BLaER1 (cell line): ENCODE measurements at regions not wholly inside any gene's neighbourhood (a gene's known extent, or its start where the extent isn't known, plus 50 kb on each side); places are given as distances from the start of the nearest gene placed in this dataset.

Source experiments
- H3K27ac ChIP-seq: shearing (Covaris generic); formaldehyde crosslinking; 2 replicates; pipeline ENCODE4 v1.8.1; 2022
- H3K27me3 ChIP-seq: shearing (Covaris generic); formaldehyde crosslinking; 2 replicates; pipeline ENCODE4 v1.8.1; 2022
- H3K36me3 ChIP-seq: shearing (Covaris generic); formaldehyde crosslinking; 2 replicates; pipeline ENCODE4 v1.8.1; 2022
- H3K4me1 ChIP-seq: shearing (Covaris generic); formaldehyde crosslinking; 2 replicates; pipeline ENCODE4 v1.8.1; 2022
- H3K4me2 ChIP-seq: shearing (Covaris generic); formaldehyde crosslinking; 2 replicates; pipeline ENCODE4 v1.8.1; 2022
- H3K4me3 ChIP-seq: shearing (Covaris generic); formaldehyde crosslinking; 2 replicates; pipeline ENCODE4 v1.8.1; 2022
- H3K9ac ChIP-seq: shearing (Covaris generic); formaldehyde crosslinking; 2 replicates; pipeline ENCODE4 v1.8.1; 2022
- H3K9me3 ChIP-seq: shearing (Covaris generic); formaldehyde crosslinking; 2 replicates; pipeline ENCODE4 v1.8.1; 2022
- H4K20me1 ChIP-seq: shearing (Covaris generic); formaldehyde crosslinking; 2 replicates; pipeline ENCODE4 v1.8.1; 2022
- Cebpa-rat ChIP-seq: shearing (Covaris generic); IDR thresholded peaks from 2 replicates; pipeline ENCODE4 v1.8.1; 2022

- H3K4me1 ChIP-seq = no peaks in the 10 kb centered on the region
- H4K20me1 ChIP-seq = no peaks in the 10 kb centered on the region
- H3K4me2 ChIP-seq = no peak overlapping the region
- H3K36me3 ChIP-seq = no peaks in the 10 kb centered on the region
- H3K9me3 ChIP-seq = no peaks in the 10 kb centered on the region
- no peak overlapping the region for H3K27ac ChIP-seq
- TF ChIP-seq Cebpa-rat = no peak
- no peak overlapping the region for H3K9ac ChIP-seq
- no peak overlapping the region for H3K4me3 ChIP-seq
- no peaks in the 10 kb centered on the region for H3K27me3 ChIP-seq
These were observed 360.3 kb upstream of the PDGFD start for GRCh38 chr11:104524254-104524653.

GRCh38 chr11:104523611-104524010, 359.7 kb upstream of the PDGFD start:
- Histone ChIP-seq H3K9ac (no peak overlapping the region), H3K4me1 (no peaks in the 10 kb centered on the region), H3K4me3 (no peak overlapping the region), H4K20me1 (no peaks in the 10 kb centered on the region), H3K27ac (no peak overlapping the region), H3K27me3 (no peaks in the 10 kb centered on the region), H3K36me3 (no peaks in the 10 kb centered on the region), H3K9me3 (no peaks in the 10 kb centered on the region), H3K4me2 (no peak overlapping the region)
- TF ChIP-seq Cebpa-rat = no peak

- H3K9me3 ChIP-seq = no peaks in the 10 kb centered on the region
- no peaks in the 10 kb centered on the region for H3K36me3 ChIP-seq
- H3K4me2 ChIP-seq = no peak overlapping the region
- no peak for TF ChIP-seq Cebpa-rat
- H3K4me3 ChIP-seq = no peak overlapping the region
- H3K9ac ChIP-seq = no peak overlapping the region
- no peaks in the 10 kb centered on the region for H3K4me1 ChIP-seq
- no peaks in the 10 kb centered on the region for H4K20me1 ChIP-seq
- H3K27me3 ChIP-seq = no peaks in the 10 kb centered on the region
- H3K27ac ChIP-seq = no peak overlapping the region
These were observed 358.7 kb upstream of the PDGFD start for GRCh38 chr11:104522650-104523049.

GRCh38 chr11:104522123-104522522, 358.2 kb upstream of the PDGFD start:
- Histone ChIP-seq H3K4me1 (no peaks in the 10 kb centered on the region), H3K4me2 (no peak overlapping the region), H3K9me3 (no peaks in the 10 kb centered on the region), H3K4me3 (no peak overlapping the region), H3K27ac (no peak overlapping the region), H4K20me1 (no peaks in the 10 kb centered on the region), H3K27me3 (no peaks in the 10 kb centered on the region), H3K9ac (no peak overlapping the region), H3K36me3 (no peaks in the 10 kb centered on the region)
- no peak for TF ChIP-seq Cebpa-rat

- Histone ChIP-seq H3K4me2 (no peak overlapping the region), H4K20me1 (no peaks in the 10 kb centered on the region), H3K36me3 (no peaks in the 10 kb centered on the region), H3K27ac (no peak overlapping the region), H3K9me3 (no peaks in the 10 kb centered on the region), H3K4me3 (no peak overlapping the region), H3K9ac (no peak overlapping the region), H3K27me3 (no peaks in the 10 kb centered on the region), H3K4me1 (no peaks in the 10 kb centered on the region)
- TF ChIP-seq Cebpa-rat = no peak
These were observed 346.2 kb upstream of the PDGFD start for GRCh38 chr11:104510169-104510568.

- Histone ChIP-seq H4K20me1 (no peaks in the 10 kb centered on the region), H3K4me1 (no peaks in the 10 kb centered on the region), H3K4me2 (no peak overlapping the region), H3K9me3 (peaks cover 51% of the 10 kb centered on the region), H3K4me3 (no peak overlapping the region), H3K27me3 (no peaks in the 10 kb centered on the region), H3K36me3 (no peaks in the 10 kb centered on the region), H3K9ac (no peak overlapping the region), H3K27ac (no peak overlapping the region)
- no peak for TF ChIP-seq Cebpa-rat
These were observed 326.2 kb upstream of the PDGFD start for GRCh38 chr11:104490182-104490581.

GRCh38 chr11:104488561-104488960, 324.6 kb upstream of the PDGFD start:
- H3K4me3 ChIP-seq = no peak overlapping the region
- H3K27ac ChIP-seq = no peak overlapping the region
- H3K27me3 ChIP-seq = no peaks in the 10 kb centered on the region
- no peaks in the 10 kb centered on the region for H4K20me1 ChIP-seq
- peaks cover 44% of the 10 kb centered on the region for H3K9me3 ChIP-seq
- H3K4me2 ChIP-seq = no peak overlapping the region
- H3K4me1 ChIP-seq = no peaks in the 10 kb centered on the region
- no peaks in the 10 kb centered on the region for H3K36me3 ChIP-seq
- TF ChIP-seq Cebpa-rat = no peak
- H3K9ac ChIP-seq = no peak overlapping the region

GRCh38 chr11:104487046-104487806, 323.3 kb upstream of the PDGFD start:
- no peak overlapping the region for H3K27ac ChIP-seq
- H4K20me1 ChIP-seq = no peaks in the 10 kb centered on the region
- H3K9ac ChIP-seq = no peak overlapping the region
- no peaks in the 10 kb centered on the region for H3K4me1 ChIP-seq
- TF ChIP-seq Cebpa-rat = no peak
- no peaks in the 10 kb centered on the region for H3K27me3 ChIP-seq
- no peak overlapping the region for H3K4me3 ChIP-seq
- H3K36me3 ChIP-seq = no peaks in the 10 kb centered on the region
- no peak overlapping the region for H3K4me2 ChIP-seq
- peaks cover 33% of the 10 kb centered on the region for H3K9me3 ChIP-seq

GRCh38 chr11:104484804-104485554, 321.0 kb upstream of the PDGFD start:
- no peaks in the 10 kb centered on the region for H3K36me3 ChIP-seq
- no peak overlapping the region for H3K4me2 ChIP-seq
- H3K27ac ChIP-seq = no peak overlapping the region
- H3K4me3 ChIP-seq = no peak overlapping the region
- H3K9me3 ChIP-seq = peaks cover 11% of the 10 kb centered on the region
- H3K27me3 ChIP-seq = no peaks in the 10 kb centered on the region
- H4K20me1 ChIP-seq = no peaks in the 10 kb centered on the region
- no peak overlapping the region for H3K9ac ChIP-seq
- no peak for TF ChIP-seq Cebpa-rat
- H3K4me1 ChIP-seq = no peaks in the 10 kb centered on the region

GRCh38 chr11:104476898-104477297, 313.0 kb upstream of the PDGFD start:
- no peak for TF ChIP-seq Cebpa-rat
- no peaks in the 10 kb centered on the region for H3K9me3 ChIP-seq
- no peaks in the 10 kb centered on the region for H3K36me3 ChIP-seq
- no peaks in the 10 kb centered on the region for H3K4me1 ChIP-seq
- no peak overlapping the region for H3K27ac ChIP-seq
- H3K4me2 ChIP-seq = no peak overlapping the region
- no peaks in the 10 kb centered on the region for H4K20me1 ChIP-seq
- H3K4me3 ChIP-seq = no peak overlapping the region
- H3K27me3 ChIP-seq = no peaks in the 10 kb centered on the region
- no peak overlapping the region for H3K9ac ChIP-seq
